ENCODE measurements at regions not wholly inside any gene's neighbourhood (a gene's known extent, or its start where the extent isn't known, plus 50 kb on each side); places are given as distances from the start of the nearest gene placed in this dataset.
"Not testable (repeated sequence)": the region's sequence is repeated elsewhere in the genome, so short reads cannot be mapped to it uniquely, and the experiment has no call there.

- H3K27me3 ChIP-seq; H3K4me3 ChIP-seq; H3K36me3 ChIP-seq; H3K9me3 ChIP-seq; intact Hi-C loops (cut with DNase I; ENCODE audit: low total_unique reads); H3K4me1 ChIP-seq; DNase-seq; H3K27ac ChIP-seq: not testable (repeated sequence)
Observed at GRCh38 chr16:16572130-16572774, 193.3 kb downstream of the NPIPA7 start.

- H3K27me3 ChIP-seq; intact Hi-C loops (cut with DNase I; ENCODE audit: low total_unique reads); H3K36me3 ChIP-seq; H3K4me1 ChIP-seq; DNase-seq; H3K9me3 ChIP-seq; H3K27ac ChIP-seq; H3K4me3 ChIP-seq: not testable (repeated sequence)
Observed at GRCh38 chr16:16577062-16577461, 198.1 kb downstream of the NPIPA7 start.

- Histone ChIP-seq H3K4me3 (no peak overlapping the region), H3K27me3 (no peaks in the 10 kb centered on the region), H3K36me3 (no peaks in the 10 kb centered on the region), H3K27ac (no peak overlapping the region), H3K4me1 (no peaks in the 10 kb centered on the region), H3K9me3 (no peaks in the 10 kb centered on the region)
- TF ChIP-seq CTCF (IDR thresholded peaks at IDR 0.05) (no peak), POLR2A (IDR thresholded peaks at IDR 0.05) (no peak)
- DNase-seq = no peak
- intact Hi-C loops (cut with DNase I; ENCODE audit: low total_unique reads) = no loop called here
Observed at GRCh38 chr16:16578701-16579100, 199.8 kb downstream of the NPIPA7 start.

- H3K27me3 ChIP-seq; DNase-seq; H3K9me3 ChIP-seq; H3K27ac ChIP-seq; intact Hi-C loops (cut with DNase I; ENCODE audit: low total_unique reads); H3K4me3 ChIP-seq; H3K36me3 ChIP-seq; H3K4me1 ChIP-seq: not testable (repeated sequence)
Observed at GRCh38 chr16:16582916-16583315, 204.0 kb downstream of the NPIPA7 start.

- H3K27ac ChIP-seq; H3K27me3 ChIP-seq; H3K4me3 ChIP-seq; H3K36me3 ChIP-seq; H3K9me3 ChIP-seq; H3K4me1 ChIP-seq; intact Hi-C loops (cut with DNase I; ENCODE audit: low total_unique reads); DNase-seq: not testable (repeated sequence)
Observed at GRCh38 chr16:16586073-16586651, 207.2 kb downstream of the NPIPA7 start.

- H3K27me3 ChIP-seq; H3K27ac ChIP-seq; DNase-seq; H3K4me1 ChIP-seq; H3K36me3 ChIP-seq; intact Hi-C loops (cut with DNase I; ENCODE audit: low total_unique reads); H3K9me3 ChIP-seq; H3K4me3 ChIP-seq: not testable (repeated sequence)
Observed at GRCh38 chr16:16586969-16587368, 208.0 kb downstream of the NPIPA7 start.

GRCh38 chr16:16588436-16588835 is 209.5 kb downstream of the NPIPA7 start:
- intact Hi-C loops (cut with DNase I; ENCODE audit: low total_unique reads); H3K9me3 ChIP-seq; H3K27ac ChIP-seq; H3K36me3 ChIP-seq; H3K4me1 ChIP-seq; DNase-seq; H3K4me3 ChIP-seq; H3K27me3 ChIP-seq: not testable (repeated sequence)

- H3K27me3 ChIP-seq; DNase-seq; H3K9me3 ChIP-seq; H3K36me3 ChIP-seq; intact Hi-C loops (cut with DNase I; ENCODE audit: low total_unique reads); H3K4me3 ChIP-seq; H3K4me1 ChIP-seq; H3K27ac ChIP-seq: not testable (repeated sequence)
Observed at GRCh38 chr16:16590654-16591318, 211.8 kb downstream of the NPIPA7 start.

Data from uterus (tissue), 3 donors.